Endothelial cell of umbilical vein (primary cell): ENCODE measurements at regions not wholly inside any gene's neighbourhood (a gene's known extent, or its start where the extent isn't known, plus 50 kb on each side); places are given as distances from the start of the nearest gene placed in this dataset.

ENCODE experiments used
- BruUV-seq: library from RNA; stranded (reverse); fragments of 400-500 nt; replicated peaks from 2 replicates; lab custom pipeline; 2021; lab: Mats Ljungman, UMichigan
- CTCF ChIA-PET: fragments of 300-600, 350-600 bp; sonication (Branson Sonifier 250); formaldehyde crosslinking; loops from one replicate; lab custom pipeline; 2021; ENCODE audit warnings: antibody characterized with exemption, inconsistent platforms; lab: Charles Lee
- POLR2A ChIA-PET: fragments of 300-600, 350-600 bp; sonication (Branson Sonifier 250); formaldehyde crosslinking; loops from one replicate; lab custom pipeline; 2021; ENCODE audit warnings: antibody characterized with exemption, inconsistent platforms; lab: Charles Lee
- DNase-seq: peaks from one replicate; pipeline ENCODE4 v3.0.0-alpha.2; 2011; ENCODE audit warnings: low read depth, low spot score
- FAIRE-seq: peaks from 2 replicates; lab custom pipeline; 2011; peaks lifted over from hg19 to GRCh38; lab: Jason Lieb, UNC
- H2AFZ ChIP-seq: 2 replicates; pipeline ENCODE4 v1.6.0; 2012; ENCODE audit warnings: low read depth, low read length, control low read depth, inconsistent platforms
- H3K27ac ChIP-seq: 2 replicates; pipeline ENCODE4 v1.5.1; 2011; ENCODE audit warnings: low read depth, mild to moderate bottlenecking, control low read depth, low read length, moderate library complexity; ENCODE audit not compliant: insufficient read depth
- H3K27me3 ChIP-seq, 2 experiments: 2 replicates each; pipeline versions ENCODE4 v1.6.0 to v1.6.1; 2011; ENCODE audit warnings: low read length in 2 of 2, mixed read lengths in 1 of 2; ENCODE audit not compliant: control insufficient read depth in 2 of 2, insufficient read depth in 2 of 2
- H3K36me3 ChIP-seq, 2 experiments: 2 replicates in 1 of 2; 3 replicates in 1 of 2; pipeline ENCODE4 v1.5.1; 2011; ENCODE audit warnings: low read length in 2 of 2, mild to moderate bottlenecking in 1 of 2, moderate library complexity in 1 of 2; ENCODE audit not compliant: control insufficient read depth in 2 of 2, insufficient read depth in 2 of 2; ENCODE audit errors: extremely low read depth in 1 of 2
- H3K4me1 ChIP-seq: 3 replicates; pipeline ENCODE4 v1.5.1; 2011; ENCODE audit warnings: mild to moderate bottlenecking, low read length; ENCODE audit not compliant: control insufficient read depth, insufficient read depth; ENCODE audit errors: extremely low read depth
- H3K4me2 ChIP-seq: 2 replicates; pipeline ENCODE4 v1.6.1; 2011; ENCODE audit warnings: low read length, control low read depth, mixed read lengths; ENCODE audit not compliant: insufficient read depth
- H3K4me3 ChIP-seq, 3 experiments: fragments of 200-600 bp in 1 of 3; sonication (generic), shearing (Covaris generic) in 1 of 3; replicated peaks in 1 of 3; 2 replicates each; pipeline ENCODE4 v1.5.1; 2011 to 2016; ENCODE audit warnings: control low read depth in 3 of 3, low read length in 3 of 3, mild to moderate bottlenecking in 2 of 3, inconsistent platforms in 1 of 3, low read depth in 1 of 3, moderate library complexity in 1 of 3; ENCODE audit not compliant: insufficient read depth in 1 of 3
- H3K79me2 ChIP-seq: 2 replicates; pipeline ENCODE4 v1.6.0; 2012; ENCODE audit warnings: low read length, inconsistent platforms; ENCODE audit not compliant: control insufficient read depth, insufficient read depth
- H3K9ac ChIP-seq: replicated peaks from 2 replicates; pipeline ENCODE3; 2011; ENCODE audit warnings: low read length, control low read depth; ENCODE audit not compliant: insufficient read depth; ENCODE audit errors: extremely low read depth
- H3K9me1 ChIP-seq: replicated peaks from 3 replicates; pipeline ENCODE4 v1.6.0; 2011; ENCODE audit warnings: mild to moderate bottlenecking, low read length; ENCODE audit not compliant: control insufficient read depth, insufficient read depth; ENCODE audit errors: extremely low read depth
- H3K9me3 ChIP-seq: replicated peaks from 2 replicates; pipeline ENCODE4 v1.5.1; 2012; ENCODE audit warnings: low read length, inconsistent platforms; ENCODE audit not compliant: control insufficient read depth, insufficient read depth
- H4K20me1 ChIP-seq: replicated peaks from 2 replicates; pipeline ENCODE3; 2011; ENCODE audit warnings: mild to moderate bottlenecking, low read length; ENCODE audit not compliant: control insufficient read depth, insufficient read depth; ENCODE audit errors: extremely low read depth
- EZH2 ChIP-seq: IDR thresholded peaks from 2 replicates; pipeline ENCODE4 v1.6.1; 2012; ENCODE audit warnings: borderline replicate concordance, low read depth, mild to moderate bottlenecking, moderate library complexity, low read length, inconsistent platforms; ENCODE audit not compliant: severe bottlenecking
- FOS ChIP-seq: IDR thresholded peaks from 2 replicates; pipeline ENCODE4 v1.6.1; 2011; ENCODE audit warnings: mild to moderate bottlenecking, low read length, moderate library complexity, borderline replicate concordance; ENCODE audit not compliant: insufficient read depth
- GATA2 ChIP-seq: IDR thresholded peaks from 2 replicates; pipeline ENCODE4 v1.7.0; 2011; ENCODE audit warnings: low read depth, mild to moderate bottlenecking, moderate library complexity, mixed read lengths, low read length; ENCODE audit not compliant: insufficient read length, insufficient read depth
- JUN ChIP-seq: IDR thresholded peaks from 2 replicates; pipeline ENCODE4 v1.6.1; 2011; ENCODE audit warnings: borderline replicate concordance, low read depth; ENCODE audit not compliant: insufficient read length, insufficient read depth
- MYC ChIP-seq: IDR thresholded peaks from one replicate; pipeline ENCODE4 v1.6.1; 2011; ENCODE audit warnings: mild to moderate bottlenecking, low read depth, low read length
- POLR2A ChIP-seq: IDR thresholded peaks from 2 replicates; pipeline ENCODE4 v1.6.1; 2012; ENCODE audit warnings: low read depth, mild to moderate bottlenecking, control low read depth, low read length
- POLR2AphosphoS5 ChIP-seq: IDR thresholded peaks from 2 replicates; pipeline ENCODE4 v1.6.1; 2012; ENCODE audit warnings: low read depth, mild to moderate bottlenecking, control low read depth, low read length, moderate library complexity; ENCODE audit not compliant: insufficient read depth
- dilution Hi-C: fragments of 300-500 bp; cut with MboI; formaldehyde crosslinking; loops from one replicate; pipeline ENCODE4 v1.15.0; 2019; ENCODE audit warnings: low sequenced_read_pairs; ENCODE audit not compliant: extremely low pct_ligation_motif_present
- intact Hi-C: fragments of 100-400 bp; cut with micrococcal nuclease; formaldehyde crosslinking; loops from one replicate; pipeline ENCODE4 v1.10.0; 2022
- TF ChIP-seq, protein P1 (sequence below): IDR thresholded peaks from 2 replicates; pipeline ENCODE4 v1.6.1; 2011; ENCODE audit not compliant: insufficient read depth, insufficient read length
- TF ChIP-seq, protein P2 (sequence below), 2 donors: IDR thresholded peaks; 1 replicate in 1 of 2; 2 replicates in 1 of 2; pipeline ENCODE4 v1.5.1; 2011; ENCODE audit warnings: low read length in 2 of 2, mild to moderate bottlenecking in 2 of 2, moderate library complexity in 2 of 2, control low read depth in 1 of 2, inconsistent platforms in 1 of 2, low read depth in 1 of 2; ENCODE audit not compliant: insufficient read depth in 1 of 2; ENCODE audit errors: extremely low read depth in 1 of 2

DNA sequence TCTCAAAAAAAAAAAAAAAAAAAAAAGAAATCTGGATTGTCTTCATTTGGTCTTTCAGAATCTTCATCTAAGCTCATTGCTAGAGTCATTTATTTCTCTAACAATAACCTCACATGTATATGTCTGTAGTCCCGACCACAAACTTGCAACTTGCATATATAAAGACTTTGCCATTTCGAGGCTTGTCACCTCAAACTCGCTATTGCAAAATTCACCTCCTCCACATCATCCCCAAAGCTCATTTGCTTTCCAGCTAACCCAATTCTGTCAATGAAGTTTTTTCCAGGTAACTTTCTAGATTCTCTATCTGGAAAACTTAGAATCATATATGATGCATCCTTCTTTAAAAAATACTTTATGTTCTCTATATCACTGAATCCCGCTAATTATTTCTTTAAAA, 393.2 kb upstream of the ATXN7L3B start:
- Histone ChIP-seq H4K20me1 (no peaks in the 10 kb centered on the region), H3K4me3 (no peak overlapping the region), H3K27me3 (no peaks in the 10 kb centered on the region), H2AFZ (no peak overlapping the region), H3K36me3 (no peaks in the 10 kb centered on the region), H3K27ac (no peak overlapping the region), H3K4me1 (no peaks in the 10 kb centered on the region), H3K79me2 (no peaks in the 10 kb centered on the region), H3K9me1 (no peaks in the 10 kb centered on the region), H3K9me3 (no peaks in the 10 kb centered on the region), H3K9ac (no peak overlapping the region), H3K4me2 (no peak overlapping the region)
- TF ChIP-seq, protein P1, sequence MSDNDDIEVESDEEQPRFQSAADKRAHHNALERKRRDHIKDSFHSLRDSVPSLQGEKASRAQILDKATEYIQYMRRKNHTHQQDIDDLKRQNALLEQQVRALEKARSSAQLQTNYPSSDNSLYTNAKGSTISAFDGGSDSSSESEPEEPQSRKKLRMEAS = no peak
- TF ChIP-seq MYC (no peak), JUN (no peak), GATA2 (no peak), EZH2 (no peak), POLR2A (no peak), POLR2AphosphoS5 (no peak), FOS (no peak)
- TF ChIP-seq, protein P2, sequence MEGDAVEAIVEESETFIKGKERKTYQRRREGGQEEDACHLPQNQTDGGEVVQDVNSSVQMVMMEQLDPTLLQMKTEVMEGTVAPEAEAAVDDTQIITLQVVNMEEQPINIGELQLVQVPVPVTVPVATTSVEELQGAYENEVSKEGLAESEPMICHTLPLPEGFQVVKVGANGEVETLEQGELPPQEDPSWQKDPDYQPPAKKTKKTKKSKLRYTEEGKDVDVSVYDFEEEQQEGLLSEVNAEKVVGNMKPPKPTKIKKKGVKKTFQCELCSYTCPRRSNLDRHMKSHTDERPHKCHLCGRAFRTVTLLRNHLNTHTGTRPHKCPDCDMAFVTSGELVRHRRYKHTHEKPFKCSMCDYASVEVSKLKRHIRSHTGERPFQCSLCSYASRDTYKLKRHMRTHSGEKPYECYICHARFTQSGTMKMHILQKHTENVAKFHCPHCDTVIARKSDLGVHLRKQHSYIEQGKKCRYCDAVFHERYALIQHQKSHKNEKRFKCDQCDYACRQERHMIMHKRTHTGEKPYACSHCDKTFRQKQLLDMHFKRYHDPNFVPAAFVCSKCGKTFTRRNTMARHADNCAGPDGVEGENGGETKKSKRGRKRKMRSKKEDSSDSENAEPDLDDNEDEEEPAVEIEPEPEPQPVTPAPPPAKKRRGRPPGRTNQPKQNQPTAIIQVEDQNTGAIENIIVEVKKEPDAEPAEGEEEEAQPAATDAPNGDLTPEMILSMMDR (IDR thresholded peaks at IDR 0.05; ENCODE audit: extremely low read depth in 1 of 2, insufficient read depth in 1 of 2, low read depth in 1 of 2, low read length in 2 of 2) = no peak
- ChIA-PET POLR2A (interaction anchor here (0.6 kb wide), 1 partner anchor 998 kb away, joined by 3 read pairs; no protein-coding TSS in a partner anchor), CTCF (no interaction called here)
- intact Hi-C loops (no loop called here), dilution Hi-C loops (no loop called here)
- FAIRE-seq = no peak
- no TSS peak for BruUV-seq
- no peak for DNase-seq
